ENCODE measurements at regions not wholly inside any gene's neighbourhood (a gene's known extent, or its start where the extent isn't known, plus 50 kb on each side); places are given as distances from the start of the nearest gene placed in this dataset.

DNA sequence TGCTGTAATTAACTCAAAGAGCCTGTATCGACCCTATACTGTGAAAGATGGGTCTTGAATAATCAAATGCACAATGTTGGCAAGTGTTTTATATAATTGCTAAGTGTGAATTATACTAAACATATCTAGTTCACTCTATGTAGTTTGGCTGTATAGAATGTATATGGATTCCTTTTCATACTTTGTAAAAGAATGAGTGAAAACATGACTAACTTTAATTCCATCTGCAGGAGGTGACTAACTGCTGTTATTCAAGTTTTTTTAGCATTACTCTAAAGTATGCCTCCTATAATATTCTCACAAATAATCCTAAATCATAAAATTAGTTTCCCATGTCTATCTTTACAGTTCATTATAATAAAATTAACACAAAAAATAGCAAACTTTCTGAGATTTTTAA lies 394.0 kb upstream of the MON1B start:
- TF ChIP-seq, protein P1, sequence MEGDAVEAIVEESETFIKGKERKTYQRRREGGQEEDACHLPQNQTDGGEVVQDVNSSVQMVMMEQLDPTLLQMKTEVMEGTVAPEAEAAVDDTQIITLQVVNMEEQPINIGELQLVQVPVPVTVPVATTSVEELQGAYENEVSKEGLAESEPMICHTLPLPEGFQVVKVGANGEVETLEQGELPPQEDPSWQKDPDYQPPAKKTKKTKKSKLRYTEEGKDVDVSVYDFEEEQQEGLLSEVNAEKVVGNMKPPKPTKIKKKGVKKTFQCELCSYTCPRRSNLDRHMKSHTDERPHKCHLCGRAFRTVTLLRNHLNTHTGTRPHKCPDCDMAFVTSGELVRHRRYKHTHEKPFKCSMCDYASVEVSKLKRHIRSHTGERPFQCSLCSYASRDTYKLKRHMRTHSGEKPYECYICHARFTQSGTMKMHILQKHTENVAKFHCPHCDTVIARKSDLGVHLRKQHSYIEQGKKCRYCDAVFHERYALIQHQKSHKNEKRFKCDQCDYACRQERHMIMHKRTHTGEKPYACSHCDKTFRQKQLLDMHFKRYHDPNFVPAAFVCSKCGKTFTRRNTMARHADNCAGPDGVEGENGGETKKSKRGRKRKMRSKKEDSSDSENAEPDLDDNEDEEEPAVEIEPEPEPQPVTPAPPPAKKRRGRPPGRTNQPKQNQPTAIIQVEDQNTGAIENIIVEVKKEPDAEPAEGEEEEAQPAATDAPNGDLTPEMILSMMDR (IDR thresholded peaks at IDR 0.05; ENCODE audit: insufficient read depth, low read length, missing control alignments): no peak
- POLR2A ChIA-PET: no interaction called here
- H3K4me3 ChIP-seq (ENCODE audit: low read depth, low read length): no peak overlapping the region
- DNase-seq (ENCODE audit: low read depth, low spot score): no peak
- CTCF ChIA-PET: no interaction called here

DNA sequence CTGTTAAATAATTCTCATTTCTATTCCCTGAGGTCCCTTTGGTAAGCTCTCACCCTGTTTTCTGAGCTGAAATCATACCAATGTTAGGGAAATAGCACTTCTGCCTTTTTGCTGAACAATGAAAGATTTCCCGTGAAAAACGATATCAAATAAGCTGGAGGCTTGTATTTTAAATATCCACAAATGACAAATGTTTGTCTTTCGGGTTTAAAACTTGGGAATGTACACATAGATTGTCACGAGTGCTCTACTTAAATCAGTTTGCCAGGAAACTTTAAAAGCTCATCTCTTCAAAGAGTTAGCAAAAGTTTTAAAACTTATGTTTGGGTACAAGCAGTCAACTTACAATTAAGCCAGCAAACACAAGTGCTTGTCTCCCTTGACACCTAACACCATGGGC lies 393.5 kb upstream of the MON1B start:
- POLR2A ChIA-PET: no interaction called here
- CTCF ChIA-PET: no interaction called here
- H3K4me3 ChIP-seq (ENCODE audit: low read depth, low read length): no peak overlapping the region
- TF ChIP-seq, protein P1 (IDR thresholded peaks at IDR 0.05; ENCODE audit: insufficient read depth, low read length, missing control alignments): no peak
- DNase-seq (ENCODE audit: low read depth, low spot score): no peak

DNA sequence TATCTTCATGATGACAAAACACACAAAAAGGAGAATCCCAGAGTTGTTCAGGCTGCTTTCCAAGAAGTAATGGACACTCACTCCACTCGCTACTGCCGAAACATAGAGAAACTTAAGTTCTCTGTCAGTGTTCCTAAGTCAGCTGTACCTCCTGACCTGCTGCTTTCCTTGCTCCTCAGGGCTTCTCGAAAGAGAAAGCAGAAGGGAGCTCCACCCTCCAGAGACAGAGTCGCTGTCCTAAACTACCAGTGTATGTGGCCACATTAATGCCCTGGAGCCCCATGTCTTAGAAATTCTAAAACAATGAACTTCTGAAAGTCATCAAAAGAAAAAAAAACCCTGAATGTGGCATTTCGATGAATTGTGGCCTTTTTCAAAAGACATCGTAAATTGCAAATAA lies 390.8 kb upstream of the MON1B start:
- TF ChIP-seq, protein P1 (IDR thresholded peaks at IDR 0.05; ENCODE audit: insufficient read depth, low read length, missing control alignments): no peak
- CTCF ChIA-PET: no interaction called here
- no peak overlapping the region for H3K4me3 ChIP-seq (ENCODE audit: low read depth, low read length)
- DNase-seq (ENCODE audit: low read depth, low spot score): no peak
- POLR2A ChIA-PET: no interaction called here

DNA sequence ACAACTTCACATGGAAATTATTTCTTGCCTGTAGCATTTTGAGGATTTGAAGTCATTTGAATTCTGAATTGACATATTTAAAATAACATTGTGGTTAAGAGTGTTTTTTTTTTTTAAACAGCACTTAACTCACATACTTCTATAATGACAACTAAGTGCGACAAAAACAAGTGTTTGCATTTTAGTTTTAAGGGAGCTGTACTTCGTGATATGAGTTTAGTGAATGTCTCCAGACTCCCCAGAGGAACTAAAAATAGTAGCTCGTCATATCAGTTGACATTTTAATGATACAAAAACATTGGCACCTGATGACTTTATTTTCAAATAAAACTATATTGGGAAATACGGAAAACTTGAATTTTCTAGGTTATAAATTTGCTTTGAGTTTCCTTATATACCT lies 389.6 kb upstream of the MON1B start:
- TF ChIP-seq, protein P1 (IDR thresholded peaks at IDR 0.05; ENCODE audit: insufficient read depth, low read length, missing control alignments): no peak
- DNase-seq (ENCODE audit: low read depth, low spot score): no peak
- no peak overlapping the region for H3K4me3 ChIP-seq (ENCODE audit: low read depth, low read length)
- CTCF ChIA-PET: no interaction called here
- POLR2A ChIA-PET: no interaction called here

DNA sequence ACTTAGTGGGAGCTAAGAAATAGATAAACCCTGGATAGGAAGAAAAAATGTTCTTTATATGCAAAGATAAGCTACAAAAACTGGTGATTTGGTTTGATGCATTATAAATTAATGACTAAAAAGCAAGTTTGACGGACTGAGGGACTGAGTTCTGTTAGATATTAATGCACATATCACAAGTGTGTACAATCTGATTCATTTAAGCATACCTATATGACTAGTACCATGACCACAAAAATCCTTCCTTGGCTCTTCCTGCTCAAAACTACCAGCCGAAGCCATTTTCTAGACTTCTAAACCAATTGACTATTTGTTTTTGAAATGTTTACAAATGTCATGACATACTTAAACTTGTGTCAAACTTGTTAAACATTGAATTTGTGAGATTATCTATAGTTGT lies 374.5 kb upstream of the MON1B start:
- DNase-seq (ENCODE audit: low read depth, low spot score): no peak
- no peak overlapping the region for H3K4me3 ChIP-seq (ENCODE audit: low read depth, low read length)
- POLR2A ChIA-PET: no interaction called here
- CTCF ChIA-PET: no interaction called here
- TF ChIP-seq, protein P1 (IDR thresholded peaks at IDR 0.05; ENCODE audit: insufficient read depth, low read length, missing control alignments): no peak

DNA sequence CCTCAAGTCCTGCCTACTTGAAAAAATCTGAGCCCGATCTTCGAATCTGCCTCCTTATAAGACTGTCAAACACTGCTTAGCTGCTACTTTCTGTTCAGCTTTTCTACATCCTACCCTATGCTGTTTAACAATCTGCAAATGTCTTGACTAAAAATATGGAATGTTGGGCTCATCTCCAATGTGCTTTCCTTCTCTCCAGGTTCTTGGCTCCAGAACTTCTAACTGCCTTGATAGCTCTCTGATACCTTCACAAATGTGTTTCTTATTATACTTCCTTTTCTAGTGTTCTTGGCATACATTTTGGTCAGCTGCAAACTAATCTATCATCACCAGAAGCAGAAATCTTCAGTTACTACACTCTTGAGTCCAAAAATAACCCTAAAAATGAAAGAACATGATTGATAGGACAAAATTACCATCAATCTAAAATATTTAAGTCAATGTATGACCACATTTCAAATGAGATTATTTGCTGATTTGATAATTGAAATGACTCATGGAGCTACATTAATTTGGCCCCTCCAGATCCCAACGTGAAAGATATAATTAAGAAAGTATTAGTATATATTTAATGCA lies 372.3 kb upstream of the MON1B start:
- ChIA-PET POLR2A (no interaction called here), CTCF (no interaction called here)
- no peak overlapping the region for H3K4me3 ChIP-seq (ENCODE audit: low read depth, low read length)
- TF ChIP-seq, protein P1 (IDR thresholded peaks at IDR 0.05; ENCODE audit: insufficient read depth, low read length, missing control alignments): no peak
- no peak for DNase-seq (ENCODE audit: low read depth, low spot score)
